ENCODE measurements at regions not wholly inside any gene's neighbourhood (a gene's known extent, or its start where the extent isn't known, plus 50 kb on each side); places are given as distances from the start of the nearest gene placed in this dataset.
"Not testable (repeated sequence)": the region's sequence is repeated elsewhere in the genome, so short reads cannot be mapped to it uniquely, and the experiment has no call there.

DNA sequence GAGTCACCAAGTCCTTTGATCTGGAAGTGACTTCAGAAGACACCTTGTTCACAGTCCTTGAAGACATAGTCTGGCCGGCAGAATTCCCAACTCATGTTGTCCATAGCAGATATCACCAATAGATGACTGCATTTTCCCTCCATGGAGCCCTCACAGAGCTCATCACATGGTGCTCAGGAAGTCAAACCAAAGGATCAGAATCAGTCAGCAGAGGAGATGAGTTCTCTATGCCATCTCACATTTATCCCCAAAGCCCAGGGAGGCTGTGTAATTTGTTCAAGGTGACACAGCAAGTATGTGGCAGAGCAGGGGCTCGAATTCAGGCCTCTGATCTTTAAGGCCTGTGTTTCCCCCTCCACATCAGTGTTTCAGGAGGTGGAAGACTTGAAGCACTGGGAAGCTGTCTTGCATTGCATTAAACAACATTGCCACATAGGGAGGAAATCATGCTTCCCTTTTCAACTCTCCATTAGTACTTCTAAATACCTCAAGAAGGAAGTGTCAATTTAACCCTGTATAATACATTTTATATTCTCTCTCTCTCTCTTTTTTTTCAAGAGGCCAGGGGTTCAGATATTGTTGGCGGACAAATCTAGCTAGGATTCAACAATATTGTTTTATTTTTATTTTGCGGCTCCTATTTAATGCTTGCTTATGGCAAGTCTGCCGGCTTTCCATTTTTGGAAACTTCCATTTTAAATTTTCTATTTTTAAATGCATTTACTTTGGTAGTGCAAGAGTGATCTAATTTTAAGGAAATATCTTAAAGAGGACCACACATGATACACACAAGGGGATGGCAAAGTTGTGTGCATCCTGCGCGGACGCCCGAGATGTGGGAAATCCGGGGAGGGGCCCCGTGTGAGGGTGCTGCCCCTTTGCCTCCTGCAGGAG, 61.9 kb downstream of the NPIPB5 start:
- H3K36me3 ChIP-seq; H3K27me3 ChIP-seq; DNase-seq; H3K4me1 ChIP-seq; H3K4me3 ChIP-seq; intact Hi-C loops (cut with DNase I); H3K9me3 ChIP-seq; H3K27ac ChIP-seq: not testable (repeated sequence)
- 53 to 67% (median 59%) methylated on average over 3 to 5 of the region's 11 CpGs for WGBS, 4 donors
- ATAC-seq: peak; percentile 39 to 65 (median 52)

DNA sequence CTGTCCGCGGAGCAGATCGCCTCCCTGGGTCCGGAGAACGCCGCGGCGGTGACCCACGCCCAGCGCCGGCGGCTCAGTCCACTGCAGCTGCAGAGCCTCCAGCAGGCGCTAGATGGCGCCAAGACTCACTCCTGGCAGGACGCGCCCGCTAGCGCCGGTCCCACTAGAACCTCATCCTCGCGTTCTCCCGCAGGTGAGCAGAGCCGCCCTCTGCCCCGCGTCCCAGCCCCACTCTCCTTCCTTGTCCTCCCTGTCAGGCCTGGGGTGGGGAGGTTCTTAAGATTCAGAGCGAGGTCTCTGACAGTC, 62.5 kb downstream of the NPIPB5 start:
- H3K36me3 ChIP-seq; H3K9me3 ChIP-seq; H3K4me3 ChIP-seq; H3K27me3 ChIP-seq; DNase-seq; H3K4me1 ChIP-seq; H3K27ac ChIP-seq; intact Hi-C loops (cut with DNase I): not testable (repeated sequence)
- no CpG with 5 or more reads among the region's 26 CpGs for WGBS, 4 donors
- peak; percentile 69 to 98 (median 93) for ATAC-seq

DNA sequence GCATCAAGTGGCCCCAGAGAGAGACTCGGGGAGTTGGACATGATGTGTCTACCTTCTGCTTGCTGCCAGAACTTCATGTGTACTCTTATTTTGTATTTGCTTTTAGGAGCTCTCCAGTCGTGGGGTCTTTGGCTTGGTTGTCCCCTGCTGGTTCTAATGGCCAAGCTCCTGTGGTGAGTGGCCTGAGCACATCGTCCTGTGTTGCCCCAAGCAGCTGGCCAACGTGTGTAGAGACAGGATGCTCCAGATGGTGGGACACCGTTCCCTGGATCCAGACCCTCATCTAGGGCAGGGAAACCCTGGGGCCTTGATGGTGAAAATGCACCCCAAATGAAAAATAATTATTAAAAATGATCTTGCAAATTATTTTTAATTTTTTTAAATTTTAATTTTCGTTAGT, 65.8 kb downstream of the NPIPB5 start:
- intact Hi-C loops (cut with DNase I): not testable (repeated sequence)

DNA sequence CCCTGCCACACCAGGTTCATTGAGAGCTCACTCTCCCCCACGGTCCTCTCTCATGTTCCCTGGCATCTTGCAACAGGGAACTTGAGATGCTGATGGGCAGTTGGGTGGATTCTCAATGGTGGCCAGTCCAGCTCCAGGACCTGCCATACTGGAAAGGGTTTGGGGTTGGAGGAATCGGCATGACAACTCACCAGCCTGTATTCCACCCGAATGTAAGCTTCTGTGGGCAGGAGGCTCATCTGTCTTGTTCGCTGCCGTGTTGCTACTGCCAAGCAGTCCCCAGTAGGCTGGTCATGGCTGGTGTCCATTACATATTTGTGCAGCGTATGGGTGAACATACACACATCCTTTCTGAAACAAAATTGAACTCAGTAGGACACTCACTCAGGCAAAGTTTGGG, 72.5 kb downstream of the NPIPB5 start:
- WGBS, 4 donors: 88 to 93% (median 92%) methylated on average over 4 to 6 of the region's 6 CpGs
- ATAC-seq; DNase-seq; H3K4me3 ChIP-seq; H3K36me3 ChIP-seq; H3K4me1 ChIP-seq; H3K27ac ChIP-seq; H3K27me3 ChIP-seq; H3K9me3 ChIP-seq; intact Hi-C loops (cut with DNase I): not testable (repeated sequence)

More for the DNA sequence above, 65.8 kb downstream of the NPIPB5 start:
- not testable (repeated sequence) for H3K27ac ChIP-seq, H3K27me3 ChIP-seq, H3K4me3 ChIP-seq, ATAC-seq, H3K36me3 ChIP-seq, H3K9me3 ChIP-seq, H3K4me1 ChIP-seq
- peak in 1 of 5 donors; percentile 51 for DNase-seq
- 75 to 78% (median 77%) methylated on average over 5 to 6 of the region's 6 CpGs for WGBS, 4 donors

DNA sequence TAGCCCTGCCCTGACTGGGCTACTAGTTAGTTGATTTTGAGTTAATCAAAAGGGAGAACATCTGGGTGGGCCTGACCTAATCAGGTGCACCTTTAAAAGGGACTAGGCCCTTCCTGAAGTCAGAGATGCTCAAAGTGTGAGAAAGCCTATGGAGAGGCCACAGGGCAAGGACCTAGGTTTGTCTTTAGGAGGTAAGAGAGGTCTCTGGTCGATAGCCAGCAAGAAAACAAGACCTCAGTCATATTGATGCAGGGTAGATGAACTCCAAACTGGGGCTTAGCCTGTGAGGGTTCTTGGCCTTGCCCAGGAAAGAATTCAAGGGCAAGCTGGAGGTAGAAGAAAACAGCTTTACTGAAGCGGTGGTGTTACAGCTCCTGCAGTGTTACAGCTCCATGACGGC, 73.8 kb downstream of the NPIPB5 start:
- H3K27me3 ChIP-seq; H3K4me1 ChIP-seq; H3K4me3 ChIP-seq; ATAC-seq; DNase-seq; H3K36me3 ChIP-seq; intact Hi-C loops (cut with DNase I); H3K27ac ChIP-seq; H3K9me3 ChIP-seq: not testable (repeated sequence)
- WGBS, 4 donors: 84 to 100% (median 91%) methylated on average over 1 of the region's 3 CpGs

DNA sequence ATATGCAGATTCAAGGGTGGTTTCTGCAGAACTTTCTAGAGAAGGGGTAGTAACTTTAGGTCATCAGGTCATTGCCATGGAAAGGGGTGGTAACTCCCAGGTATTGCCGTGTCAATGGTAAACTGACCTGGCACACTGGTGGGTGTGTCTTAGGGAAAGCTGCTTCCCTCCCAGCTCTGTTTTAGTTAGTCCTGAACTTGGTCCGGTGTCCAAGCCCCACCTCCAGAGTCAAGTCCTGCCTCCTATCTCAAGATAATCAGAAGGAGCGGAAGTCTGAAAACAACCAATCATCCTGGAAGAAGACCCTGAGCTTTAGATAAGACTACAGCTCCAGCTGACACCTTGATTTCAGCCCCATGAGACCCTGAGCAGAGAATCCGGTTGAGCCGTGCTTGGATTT, 74.2 kb downstream of the NPIPB5 start:
- intact Hi-C loops (cut with DNase I); H3K4me3 ChIP-seq; DNase-seq; H3K27ac ChIP-seq; H3K27me3 ChIP-seq; H3K4me1 ChIP-seq; H3K36me3 ChIP-seq; ATAC-seq; H3K9me3 ChIP-seq: not testable (repeated sequence)
- WGBS, 4 donors: no CpG with 5 or more reads among the region's 5 CpGs

DNA sequence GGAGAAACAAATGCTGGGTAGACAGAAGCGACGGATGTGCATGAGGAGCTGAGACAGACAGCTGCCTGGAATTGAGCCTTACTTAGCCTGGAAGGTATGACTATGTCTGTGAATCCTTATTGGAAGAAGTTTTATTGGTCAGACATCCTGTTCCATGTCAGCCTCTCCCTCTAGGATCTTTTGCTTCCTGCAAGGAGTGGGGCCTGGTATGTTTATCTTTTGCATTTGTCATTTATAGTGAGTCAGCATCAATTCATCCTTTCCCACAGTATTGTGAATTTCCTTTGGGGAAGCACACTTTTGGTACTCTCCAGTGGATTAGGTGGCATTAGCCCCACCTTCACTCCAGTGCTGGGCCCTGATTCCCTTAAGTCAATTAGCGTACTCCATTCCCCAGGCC, 74.7 kb downstream of the NPIPB5 start:
- 89 to 100% (median 90%) methylated on average over 3 of the region's 3 CpGs for WGBS, 4 donors
- H3K27me3 ChIP-seq; H3K9me3 ChIP-seq; H3K4me1 ChIP-seq; H3K27ac ChIP-seq; intact Hi-C loops (cut with DNase I); H3K36me3 ChIP-seq; ATAC-seq; H3K4me3 ChIP-seq; DNase-seq: not testable (repeated sequence)

DNA sequence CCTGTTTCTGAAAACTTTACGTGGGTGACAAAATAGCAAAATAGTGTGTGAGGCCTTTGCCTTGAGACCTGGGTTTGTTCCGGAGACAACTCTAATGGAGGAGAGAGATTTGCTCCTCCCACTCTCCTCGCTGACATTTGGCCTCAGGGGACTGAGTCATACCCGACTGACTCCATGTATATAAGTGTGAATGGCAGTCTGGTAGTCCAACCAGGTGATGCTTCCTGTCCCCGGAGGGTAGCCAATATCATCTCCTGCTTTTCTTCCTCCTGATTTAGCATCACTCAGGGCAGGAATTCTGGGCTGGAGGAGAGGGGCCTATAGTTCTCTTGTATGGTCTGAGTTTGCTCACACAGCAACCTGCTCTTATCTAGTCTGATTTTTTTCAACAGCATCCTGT, 76.0 kb downstream of the NPIPB5 start:
- intact Hi-C loops (cut with DNase I); DNase-seq; H3K9me3 ChIP-seq; H3K36me3 ChIP-seq; H3K4me1 ChIP-seq; H3K27ac ChIP-seq; H3K4me3 ChIP-seq; ATAC-seq; H3K27me3 ChIP-seq: not testable (repeated sequence)
- 67 to 79% (median 67%) methylated on average over 1 of the region's 5 CpGs; no CpG with 5 or more reads in 1 of the 4 donors for WGBS, 4 donors

DNA sequence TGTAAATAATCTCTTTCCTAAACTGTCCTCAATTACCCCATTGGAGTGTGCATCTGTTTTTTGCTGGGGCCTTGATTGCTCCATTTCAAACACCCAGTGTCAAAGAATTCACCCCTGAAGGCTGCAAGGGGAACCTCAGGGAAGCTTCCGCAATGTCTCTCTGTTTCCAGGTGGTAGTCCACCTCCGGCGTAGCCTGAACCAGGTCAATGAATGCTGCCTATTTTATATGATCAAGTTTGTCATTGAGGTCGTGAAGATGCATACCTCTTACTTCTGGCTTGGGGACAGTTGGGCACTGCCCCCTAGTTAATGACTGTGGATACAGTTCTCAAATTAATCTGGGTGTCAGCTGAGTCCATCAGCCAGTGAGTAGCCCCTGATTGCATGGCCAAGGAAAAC, 79.1 kb downstream of the NPIPB5 start:
- DNase-seq; H3K4me3 ChIP-seq; H3K9me3 ChIP-seq; H3K27ac ChIP-seq; H3K36me3 ChIP-seq; H3K4me1 ChIP-seq; ATAC-seq; intact Hi-C loops (cut with DNase I); H3K27me3 ChIP-seq: not testable (repeated sequence)
- WGBS, 4 donors: 87 to 91% (median 89%) methylated on average over 4 of the region's 4 CpGs

DNA sequence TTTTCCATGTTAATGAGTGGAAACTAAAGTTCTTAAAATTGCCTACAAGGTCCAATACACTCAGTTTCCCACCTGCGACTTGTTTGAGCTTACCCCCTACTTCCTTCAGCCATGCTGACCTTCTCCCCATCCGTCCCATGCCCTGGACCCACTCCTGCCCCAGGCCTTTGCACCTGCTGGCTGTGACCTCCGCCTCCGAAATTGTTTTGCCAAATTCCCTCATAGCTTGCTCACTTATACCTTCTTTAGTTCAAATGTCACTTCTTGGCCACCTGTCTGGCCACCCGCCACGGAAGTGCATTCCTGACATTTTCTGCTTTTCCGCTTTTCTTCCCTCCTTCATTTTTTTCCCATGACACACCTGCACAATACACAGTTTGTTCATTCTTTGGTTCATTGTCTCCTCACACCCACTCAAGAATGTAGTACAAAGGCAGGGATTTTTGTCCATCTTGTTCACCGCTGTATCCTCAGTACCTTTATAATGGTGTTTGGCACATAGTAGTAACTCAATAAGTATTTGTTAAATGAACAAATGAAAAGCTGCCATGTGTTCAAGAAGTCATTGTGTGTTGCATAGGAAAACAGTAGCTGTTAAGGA, 85.9 kb downstream of the NPIPB5 start:
- H3K4me1 ChIP-seq; H3K27me3 ChIP-seq; H3K9me3 ChIP-seq; H3K36me3 ChIP-seq; H3K4me3 ChIP-seq; DNase-seq; ATAC-seq; intact Hi-C loops (cut with DNase I); H3K27ac ChIP-seq: not testable (repeated sequence)
- no CpG with 5 or more reads among the region's 8 CpGs for WGBS, 4 donors

DNA sequence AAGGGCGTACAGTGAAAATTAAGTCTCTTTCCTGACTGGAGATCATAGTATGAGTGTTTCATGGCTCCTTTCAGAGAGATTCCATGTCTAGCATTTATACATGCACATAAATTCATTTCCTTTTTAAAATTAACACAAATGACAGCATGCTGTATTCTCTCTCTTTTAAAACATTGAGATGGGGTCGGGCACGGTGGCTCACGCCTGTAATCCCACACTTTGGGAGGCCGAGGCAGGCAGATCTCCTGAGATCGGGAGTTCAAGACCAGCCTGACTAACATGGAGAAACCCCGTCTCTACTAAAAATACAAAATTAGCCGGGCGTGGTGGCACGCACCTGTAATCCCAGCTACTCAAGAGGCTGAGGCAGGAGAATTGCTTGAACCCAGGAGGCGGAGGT, 93.1 kb downstream of the NPIPB5 start:
- H3K36me3 ChIP-seq; H3K4me1 ChIP-seq; intact Hi-C loops (cut with DNase I); H3K4me3 ChIP-seq; ATAC-seq; H3K9me3 ChIP-seq; DNase-seq; H3K27me3 ChIP-seq; H3K27ac ChIP-seq: not testable (repeated sequence)
- WGBS, 4 donors: 86 to 100% (median 90%) methylated on average over 1 to 7 of the region's 11 CpGs
